Suprapubic skin (tissue), 4 donors: ENCODE measurements at regions not wholly inside any gene's neighbourhood (a gene's known extent, or its start where the extent isn't known, plus 50 kb on each side); places are given as distances from the start of the nearest gene placed in this dataset.

Experiments
- CTCF ChIP-seq, 2 donors: fragments of 200-600 bp in 1 of 2; fragments of 450-650 bp in 1 of 2; sonication (generic) in 1 of 2; IDR thresholded peaks; one replicate each; pipeline ENCODE4 v1.5.1; 2016 to 2019; ENCODE audit warnings: antibody characterized with exemption in 2 of 2, mild to moderate bottlenecking in 1 of 2, moderate library complexity in 1 of 2
- POLR2A ChIP-seq, 2 donors: fragments of 450-650 bp; IDR thresholded peaks; one replicate each; pipeline ENCODE4 v1.6.1; 2017; ENCODE audit warnings: antibody characterized with exemption in 2 of 2, mild to moderate bottlenecking in 2 of 2, moderate library complexity in 2 of 2
- POLR2AphosphoS5 ChIP-seq, 3 donors: sonication (generic); formaldehyde crosslinking; IDR thresholded peaks; one replicate each; pipeline ENCODE4 v1.6.1; 2017; ENCODE audit warnings: antibody characterized with exemption in 3 of 3

GRCh38 chr12:25317553-25317952 is 66.8 kb upstream of the KRAS start:
- TF ChIP-seq POLR2AphosphoS5 (IDR thresholded peaks at IDR 0.05) (no peak), CTCF (IDR thresholded peaks at IDR 0.05) (no peak), POLR2A (IDR thresholded peaks at IDR 0.05) (no peak)
